Muscle layer of duodenum (tissue), 2 donors: ENCODE measurements at regions not wholly inside any gene's neighbourhood (a gene's known extent, or its start where the extent isn't known, plus 50 kb on each side); places are given as distances from the start of the nearest gene placed in this dataset.

Source experiments
- H3K27ac ChIP-seq: one replicate; pipeline ENCODE4 v1.7.0; 2013; ENCODE audit warnings: mild to moderate bottlenecking, low read length
- H3K27me3 ChIP-seq: one replicate; pipeline ENCODE4 v1.7.0; 2013; ENCODE audit warnings: low read depth, mild to moderate bottlenecking, control low read depth, low read length
- H3K36me3 ChIP-seq, 2 donors: one replicate each; pipeline ENCODE4 v1.7.0; 2013; ENCODE audit warnings: low read length in 2 of 2, control low read depth in 1 of 2, mild to moderate bottlenecking in 1 of 2; ENCODE audit not compliant: insufficient read depth in 2 of 2, control insufficient read depth in 1 of 2
- H3K4me1 ChIP-seq, 2 donors: one replicate each; pipeline ENCODE4 v1.7.0; 2013; ENCODE audit warnings: low read length in 2 of 2, mild to moderate bottlenecking in 2 of 2, control low read depth in 1 of 2, moderate library complexity in 1 of 2; ENCODE audit not compliant: insufficient read depth in 2 of 2, control insufficient read depth in 1 of 2
- H3K4me3 ChIP-seq, 2 donors: one replicate each; pipeline ENCODE4 v1.7.0; 2013; ENCODE audit warnings: low read length in 2 of 2, low read depth in 1 of 2, mild to moderate bottlenecking in 1 of 2
- H3K9me3 ChIP-seq, 2 donors: one replicate each; pipeline ENCODE4 v1.7.0; 2013; ENCODE audit warnings: low read length in 2 of 2, control low read depth in 1 of 2, mild to moderate bottlenecking in 1 of 2; ENCODE audit not compliant: control insufficient read depth in 1 of 2
- donor health status: healthy.

- H3K4me3 ChIP-seq: no peak overlapping the region
- no peaks in the 10 kb centered on the region for H3K4me1 ChIP-seq
- H3K27me3 ChIP-seq: no peaks in the 10 kb centered on the region
- H3K27ac ChIP-seq: no peak overlapping the region
- H3K9me3 ChIP-seq: no peaks in the 10 kb centered on the region
- no peaks in the 10 kb centered on the region for H3K36me3 ChIP-seq
Measured at GRCh38 chr18:67615876-67616275, 99.4 kb upstream of the DSEL start.

- H3K27ac ChIP-seq: no peak overlapping the region
- H3K36me3 ChIP-seq: no peaks in the 10 kb centered on the region
- no peak overlapping the region for H3K4me3 ChIP-seq
- H3K4me1 ChIP-seq: no peaks in the 10 kb centered on the region
- H3K9me3 ChIP-seq: no peaks in the 10 kb centered on the region
- no peaks in the 10 kb centered on the region for H3K27me3 ChIP-seq
Measured at GRCh38 chr18:67613731-67614130, 97.2 kb upstream of the DSEL start.

GRCh38 chr18:67612281-67612680, 95.8 kb upstream of the DSEL start:
- Histone ChIP-seq H3K27ac (no peak overlapping the region), H3K9me3 (no peaks in the 10 kb centered on the region), H3K36me3 (no peaks in the 10 kb centered on the region), H3K4me1 (no peaks in the 10 kb centered on the region), H3K27me3 (no peaks in the 10 kb centered on the region), H3K4me3 (no peak overlapping the region)

- no peaks in the 10 kb centered on the region for H3K4me1 ChIP-seq
- no peak overlapping the region for H3K4me3 ChIP-seq
- no peaks in the 10 kb centered on the region for H3K36me3 ChIP-seq
- no peaks in the 10 kb centered on the region for H3K27me3 ChIP-seq
- H3K9me3 ChIP-seq: no peaks in the 10 kb centered on the region
- no peak overlapping the region for H3K27ac ChIP-seq
Measured at GRCh38 chr18:67608615-67609273, 92.2 kb upstream of the DSEL start.

GRCh38 chr18:67608191-67608590, 91.7 kb upstream of the DSEL start:
- Histone ChIP-seq H3K27me3 (no peaks in the 10 kb centered on the region), H3K4me3 (no peak overlapping the region), H3K4me1 (no peaks in the 10 kb centered on the region), H3K36me3 (no peaks in the 10 kb centered on the region), H3K9me3 (no peaks in the 10 kb centered on the region), H3K27ac (no peak overlapping the region)

- Histone ChIP-seq H3K4me3 (no peak overlapping the region), H3K36me3 (no peaks in the 10 kb centered on the region), H3K9me3 (no peaks in the 10 kb centered on the region), H3K27ac (no peak overlapping the region), H3K27me3 (no peaks in the 10 kb centered on the region), H3K4me1 (peaks cover 0 to 6% of the 10 kb centered on the region in 2 donors)
Measured at GRCh38 chr18:67600181-67601180, 84.0 kb upstream of the DSEL start.

- no peak overlapping the region for H3K27ac ChIP-seq
- H3K36me3 ChIP-seq: no peaks in the 10 kb centered on the region
- no peaks in the 10 kb centered on the region for H3K9me3 ChIP-seq
- peaks cover 0 to 6% of the 10 kb centered on the region in 2 donors for H3K4me1 ChIP-seq
- no peaks in the 10 kb centered on the region for H3K27me3 ChIP-seq
- no peak overlapping the region for H3K4me3 ChIP-seq
Measured at GRCh38 chr18:67599277-67599676, 82.8 kb upstream of the DSEL start.

GRCh38 chr18:67597759-67598158, 81.2 kb upstream of the DSEL start:
- Histone ChIP-seq H3K9me3 (no peaks in the 10 kb centered on the region), H3K4me3 (no peak overlapping the region), H3K36me3 (no peaks in the 10 kb centered on the region), H3K27me3 (no peaks in the 10 kb centered on the region), H3K4me1 (peaks cover 0 to 6% of the 10 kb centered on the region in 2 donors), H3K27ac (no peak overlapping the region)

GRCh38 chr18:67596003-67596402, 79.5 kb upstream of the DSEL start:
- Histone ChIP-seq H3K9me3 (no peaks in the 10 kb centered on the region), H3K36me3 (no peaks in the 10 kb centered on the region), H3K27ac (no peak overlapping the region), H3K4me1 (peaks cover 0 to 6% of the 10 kb centered on the region in 2 donors), H3K4me3 (no peak overlapping the region), H3K27me3 (no peaks in the 10 kb centered on the region)

GRCh38 chr18:67590571-67591141, 74.1 kb upstream of the DSEL start:
- Histone ChIP-seq H3K27me3 (no peaks in the 10 kb centered on the region), H3K36me3 (no peaks in the 10 kb centered on the region), H3K27ac (no peak overlapping the region), H3K4me3 (no peak overlapping the region), H3K9me3 (no peaks in the 10 kb centered on the region), H3K4me1 (no peaks in the 10 kb centered on the region)

GRCh38 chr18:67589325-67589724, 72.8 kb upstream of the DSEL start:
- Histone ChIP-seq H3K4me3 (no peak overlapping the region), H3K4me1 (no peaks in the 10 kb centered on the region), H3K27ac (no peak overlapping the region), H3K9me3 (no peaks in the 10 kb centered on the region), H3K27me3 (no peaks in the 10 kb centered on the region), H3K36me3 (no peaks in the 10 kb centered on the region)
